Adipocyte (in vitro differentiated cells): ENCODE measurements at regions not wholly inside any gene's neighbourhood (a gene's known extent, or its start where the extent isn't known, plus 50 kb on each side); places are given as distances from the start of the nearest gene placed in this dataset.
"Not testable (repeated sequence)": the region's sequence is repeated elsewhere in the genome, so short reads cannot be mapped to it uniquely, and the experiment has no call there.

Experiments
- DNase-seq: peaks from one replicate; pipeline ENCODE4 v3.0.0-alpha.2; 2015; ENCODE audit warnings: low read depth
- H3K27me3 ChIP-seq: replicated peaks from 2 replicates; pipeline ENCODE4 v1.7.0; 2013; ENCODE audit warnings: mild to moderate bottlenecking, low read length, moderate library complexity; ENCODE audit not compliant: control insufficient read depth, insufficient read depth
- H3K36me3 ChIP-seq: 2 replicates; pipeline ENCODE4 v1.7.0; 2013; ENCODE audit warnings: low read length, mild to moderate bottlenecking, moderate library complexity; ENCODE audit not compliant: control insufficient read depth, insufficient read depth, severe bottlenecking
- H3K4me1 ChIP-seq: 2 replicates; pipeline ENCODE4 v1.7.0; 2013; ENCODE audit warnings: mild to moderate bottlenecking, low read length, moderate library complexity; ENCODE audit not compliant: control insufficient read depth, insufficient read depth
- H3K4me3 ChIP-seq: 2 replicates; pipeline ENCODE4 v1.7.0; 2013; ENCODE audit warnings: mild to moderate bottlenecking, low read length, moderate library complexity
- H3K9ac ChIP-seq: 2 replicates; pipeline ENCODE4 v1.7.0; 2013; ENCODE audit warnings: mild to moderate bottlenecking, low read length, moderate library complexity
- H3K9me3 ChIP-seq: 2 replicates; pipeline ENCODE4 v1.7.0; 2013; ENCODE audit warnings: mild to moderate bottlenecking, low read length, moderate library complexity; ENCODE audit not compliant: control insufficient read depth

DNA sequence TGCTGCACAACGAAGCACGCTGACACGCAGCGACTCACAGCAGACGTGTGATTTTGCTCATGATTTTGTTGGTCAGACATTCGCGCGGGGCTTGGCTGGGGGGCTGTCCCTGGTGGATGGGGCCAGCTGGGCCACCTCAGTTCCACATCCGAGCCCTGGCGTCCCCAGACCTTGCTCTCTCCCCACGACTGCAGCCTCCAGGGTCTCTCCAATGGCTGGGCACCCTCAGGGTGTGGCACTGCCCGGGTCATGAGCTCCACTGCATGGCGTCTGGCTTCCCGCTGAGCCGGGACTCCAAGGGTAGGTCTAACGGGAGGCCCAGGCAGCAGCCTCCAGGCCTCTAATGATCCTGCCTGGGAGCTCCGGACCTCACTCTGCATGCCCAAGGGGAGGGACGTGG, 173.0 kb upstream of the AJAP1 start:
- Histone ChIP-seq H3K4me3 (no peak overlapping the region), H3K9ac (no peak overlapping the region), H3K27me3 (no peaks in the 10 kb centered on the region), H3K9me3 (peaks cover 10% of the 10 kb centered on the region), H3K36me3 (no peaks in the 10 kb centered on the region), H3K4me1 (no peaks in the 10 kb centered on the region)
- DNase-seq, result no peak

DNA sequence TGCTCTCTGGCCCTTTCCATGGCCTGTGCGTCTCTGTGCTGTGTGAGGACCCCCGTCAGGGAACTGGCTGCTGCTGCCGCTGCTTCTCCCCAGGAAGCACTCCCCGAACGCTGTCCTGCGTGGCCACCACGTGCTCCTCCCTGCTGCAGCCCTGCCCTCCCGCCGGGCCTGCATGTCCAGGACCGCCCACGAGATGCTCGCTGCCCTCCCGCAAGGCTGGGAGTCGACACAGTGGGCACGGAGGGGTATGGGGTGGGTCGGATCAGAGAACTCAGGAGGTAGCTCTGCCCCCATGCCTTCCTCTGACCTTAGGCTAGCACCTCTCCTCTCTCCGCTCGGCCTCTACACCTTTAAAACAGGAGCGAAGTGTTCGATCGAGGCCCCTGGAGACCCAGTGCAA, 171.9 kb upstream of the AJAP1 start:
- DNase-seq, result no peak
- Histone ChIP-seq H3K9ac (no peak overlapping the region), H3K4me3 (no peak overlapping the region), H3K9me3 (no peaks in the 10 kb centered on the region), H3K27me3 (no peaks in the 10 kb centered on the region), H3K4me1 (no peaks in the 10 kb centered on the region), H3K36me3 (no peaks in the 10 kb centered on the region)

DNA sequence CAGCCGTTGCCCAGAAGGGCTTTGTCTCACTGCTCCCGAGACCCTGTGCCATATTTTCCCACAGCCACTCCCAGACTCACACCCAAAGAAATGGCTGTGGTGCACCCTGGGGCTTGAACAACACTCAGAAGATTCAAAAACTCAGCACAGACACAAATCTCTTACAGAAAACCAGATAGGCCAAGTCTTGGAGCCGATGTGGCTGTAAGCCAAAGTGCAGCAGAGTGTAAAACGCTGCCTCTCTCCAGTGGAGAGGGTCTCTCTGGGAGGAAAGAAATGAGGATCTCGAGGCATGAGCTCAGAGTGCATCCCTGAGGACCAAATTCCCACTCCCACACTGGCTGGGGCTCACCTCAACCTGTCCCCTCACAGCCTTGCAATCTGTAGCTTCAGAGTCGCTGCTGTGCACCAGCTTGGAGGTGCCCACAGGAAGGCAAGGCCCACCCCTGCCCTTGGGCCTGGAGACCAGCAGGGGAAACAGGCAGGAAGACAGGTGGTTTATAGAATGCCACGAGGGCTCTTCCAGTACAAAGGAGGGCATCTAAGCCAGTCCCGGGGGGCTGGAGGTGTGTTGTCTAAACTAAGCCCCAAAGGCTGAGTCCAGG, 171.3 kb upstream of the AJAP1 start:
- Histone ChIP-seq H3K36me3 (no peaks in the 10 kb centered on the region), H3K4me1 (no peaks in the 10 kb centered on the region), H3K9me3 (no peaks in the 10 kb centered on the region), H3K9ac (no peak overlapping the region), H3K4me3 (no peak overlapping the region), H3K27me3 (no peaks in the 10 kb centered on the region)
- DNase-seq, result no peak

DNA sequence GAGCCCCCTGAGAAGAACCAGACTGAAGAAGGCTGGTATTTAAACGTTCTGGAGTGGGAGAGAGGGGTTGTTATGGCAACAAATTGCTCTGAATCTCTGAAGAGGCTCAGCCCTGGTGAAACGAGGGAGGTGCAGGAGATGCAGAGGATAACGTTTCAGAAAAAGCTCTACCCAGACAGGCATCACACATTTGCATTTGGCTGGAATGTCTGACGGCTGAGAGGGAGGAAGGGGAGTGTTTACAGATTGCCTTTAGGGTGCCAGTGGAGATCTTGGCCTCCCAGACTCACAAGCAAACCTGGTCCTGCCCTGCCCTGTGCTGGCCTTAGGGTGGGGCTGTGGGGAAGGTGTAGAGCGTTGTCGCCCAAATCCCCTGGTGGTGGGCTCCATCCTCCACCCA, 169.0 kb upstream of the AJAP1 start:
- no peaks in the 10 kb centered on the region for H3K9me3 ChIP-seq
- no peak overlapping the region for H3K4me3 ChIP-seq
- no peaks in the 10 kb centered on the region for H3K27me3 ChIP-seq
- no peaks in the 10 kb centered on the region for H3K36me3 ChIP-seq
- H3K9ac ChIP-seq, result no peak overlapping the region
- no peaks in the 10 kb centered on the region for H3K4me1 ChIP-seq
- no peak for DNase-seq

DNA sequence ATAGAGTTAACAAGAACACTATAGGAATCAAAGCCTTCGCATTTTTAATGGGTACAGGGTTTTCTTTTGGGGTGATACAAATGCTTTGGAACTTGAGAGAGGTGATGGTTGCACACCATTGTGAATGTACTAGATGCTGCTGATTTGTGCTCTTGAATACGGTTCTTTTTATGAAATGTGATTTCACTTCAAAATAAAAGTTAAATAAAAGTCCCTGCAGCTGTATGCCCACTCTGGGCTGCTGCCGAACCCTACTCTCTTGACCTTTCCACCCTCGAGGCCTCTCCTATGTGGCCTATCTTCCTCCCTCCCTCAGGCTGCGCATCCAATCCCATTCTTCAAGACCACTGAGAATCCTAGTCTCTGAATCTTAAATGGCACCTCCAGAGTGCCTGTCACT, 168.5 kb upstream of the AJAP1 start:
- DNase-seq, result no peak
- H3K4me3 ChIP-seq, result no peak overlapping the region

DNA sequence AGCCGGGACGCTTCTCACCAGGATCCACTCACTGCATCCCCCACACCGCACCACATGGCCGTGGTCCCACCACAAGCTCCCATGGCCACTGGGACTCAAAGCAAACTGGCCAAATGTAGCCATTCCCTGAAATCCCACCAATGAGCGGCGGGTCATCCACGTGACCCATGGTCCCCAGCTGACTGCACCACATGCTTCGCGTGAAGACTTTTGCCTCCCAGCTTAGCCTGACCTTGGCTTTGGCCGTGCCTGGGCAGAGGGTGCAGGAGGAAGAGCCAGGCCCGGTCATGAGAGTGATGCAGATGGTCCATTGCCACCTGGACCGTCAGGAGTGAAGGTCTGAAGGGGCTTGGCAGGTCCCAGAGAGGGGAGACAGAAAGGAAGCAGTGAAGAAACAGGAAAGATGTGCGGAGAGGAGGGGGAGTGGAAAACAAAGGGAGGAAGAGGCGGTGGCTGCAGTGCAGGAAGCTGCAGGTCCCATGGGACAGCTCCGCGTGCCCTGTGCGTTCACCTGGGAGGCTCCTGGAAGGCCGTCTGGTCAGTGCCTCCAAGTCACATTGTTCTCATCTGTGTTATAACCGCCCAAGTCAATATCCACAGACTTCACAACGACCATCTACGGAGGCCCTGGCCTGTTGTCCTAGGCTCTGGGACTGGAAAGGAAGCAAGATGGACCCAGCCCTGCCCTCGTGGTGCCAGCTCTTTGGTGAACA, 167.8 kb upstream of the AJAP1 start:
- Histone ChIP-seq H3K4me1 (no peaks in the 10 kb centered on the region), H3K36me3 (no peaks in the 10 kb centered on the region), H3K9me3 (no peaks in the 10 kb centered on the region), H3K27me3 (no peaks in the 10 kb centered on the region), H3K4me3 (no peak overlapping the region), H3K9ac (no peak overlapping the region)
- DNase-seq, result no peak

More for the DNA sequence above, 168.5 kb upstream of the AJAP1 start:
- no peaks in the 10 kb centered on the region for H3K36me3 ChIP-seq
- H3K4me1 ChIP-seq, result no peaks in the 10 kb centered on the region
- H3K9ac ChIP-seq, result no peak overlapping the region
- no peaks in the 10 kb centered on the region for H3K9me3 ChIP-seq
- H3K27me3 ChIP-seq, result no peaks in the 10 kb centered on the region

DNA sequence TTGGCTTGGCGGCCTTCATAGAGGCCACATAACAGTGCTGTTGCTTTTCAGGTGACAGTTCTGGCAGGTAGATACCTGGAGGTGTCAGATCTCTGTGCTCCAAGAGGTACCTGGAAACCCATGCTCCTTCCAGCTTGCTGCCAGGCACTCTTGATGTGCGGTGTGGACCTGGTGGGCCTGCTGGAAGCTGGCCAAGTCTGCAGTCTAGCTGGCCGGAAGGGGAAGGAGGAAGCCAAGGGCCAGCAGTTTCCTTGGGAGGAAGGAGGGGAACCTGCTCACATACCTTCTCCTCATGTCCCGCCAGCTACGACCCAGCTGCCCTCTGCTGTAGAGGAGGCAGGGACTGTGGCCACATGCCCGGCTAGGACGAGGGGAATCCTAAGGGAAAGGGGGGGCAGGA, 166.4 kb upstream of the AJAP1 start:
- Histone ChIP-seq H3K36me3 (no peaks in the 10 kb centered on the region), H3K9me3 (no peaks in the 10 kb centered on the region)
- DNase-seq, result no peak

DNA sequence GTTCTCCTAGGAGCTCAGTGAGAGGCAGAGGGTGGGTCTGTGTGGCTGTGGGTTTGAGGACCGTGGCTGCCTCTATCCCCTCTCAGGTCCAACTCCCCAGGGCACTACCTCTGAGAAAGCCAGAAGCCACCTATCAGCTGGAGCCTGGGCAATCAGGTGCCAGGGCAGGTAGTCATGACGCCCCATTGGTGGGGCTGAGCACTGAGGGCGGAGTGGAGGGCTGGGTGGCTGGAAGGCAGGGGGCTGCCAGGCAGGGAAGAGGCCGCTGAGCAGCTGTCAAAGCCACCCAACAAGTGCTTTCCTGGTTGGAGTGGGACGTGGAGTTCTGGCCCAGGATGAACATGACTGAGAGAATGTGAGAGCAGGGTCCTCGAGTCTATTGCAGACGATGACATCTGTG, 164.9 kb upstream of the AJAP1 start:
- Histone ChIP-seq H3K36me3 (no peaks in the 10 kb centered on the region), H3K4me3 (no peak overlapping the region)
- DNase-seq, result no peak

More for the DNA sequence above, 166.4 kb upstream of the AJAP1 start:
- Histone ChIP-seq H3K4me3 (no peak overlapping the region), H3K4me1 (no peaks in the 10 kb centered on the region), H3K9ac (no peak overlapping the region), H3K27me3 (no peaks in the 10 kb centered on the region)

DNA sequence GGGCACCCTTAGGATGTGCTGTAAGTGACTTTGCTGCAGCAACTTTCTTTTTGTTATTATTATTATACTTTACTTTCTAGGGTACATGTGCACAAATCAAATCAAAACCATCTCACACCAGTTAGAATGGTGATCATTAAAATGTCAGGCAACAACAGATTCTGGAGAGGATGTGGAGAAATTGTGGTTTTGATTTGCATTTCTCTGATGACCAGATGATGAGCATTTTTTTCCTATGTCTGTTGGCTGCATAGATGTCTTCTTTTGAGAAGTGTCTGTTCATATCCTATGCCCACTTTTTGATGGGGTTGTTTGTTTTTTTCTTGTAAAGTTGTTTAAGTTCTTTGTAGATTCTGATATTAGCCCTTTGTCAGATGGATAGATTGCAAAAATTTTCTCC, 164.4 kb upstream of the AJAP1 start:
- H3K4me1 ChIP-seq, H3K9ac ChIP-seq, H3K27me3 ChIP-seq, H3K36me3 ChIP-seq, DNase-seq, H3K9me3 ChIP-seq, H3K4me3 ChIP-seq: not testable (repeated sequence)

More for the DNA sequence above, 164.9 kb upstream of the AJAP1 start:
- no peaks in the 10 kb centered on the region for H3K9me3 ChIP-seq
- H3K9ac ChIP-seq, result no peak overlapping the region
- H3K4me1 ChIP-seq, result no peaks in the 10 kb centered on the region
- no peaks in the 10 kb centered on the region for H3K27me3 ChIP-seq

DNA sequence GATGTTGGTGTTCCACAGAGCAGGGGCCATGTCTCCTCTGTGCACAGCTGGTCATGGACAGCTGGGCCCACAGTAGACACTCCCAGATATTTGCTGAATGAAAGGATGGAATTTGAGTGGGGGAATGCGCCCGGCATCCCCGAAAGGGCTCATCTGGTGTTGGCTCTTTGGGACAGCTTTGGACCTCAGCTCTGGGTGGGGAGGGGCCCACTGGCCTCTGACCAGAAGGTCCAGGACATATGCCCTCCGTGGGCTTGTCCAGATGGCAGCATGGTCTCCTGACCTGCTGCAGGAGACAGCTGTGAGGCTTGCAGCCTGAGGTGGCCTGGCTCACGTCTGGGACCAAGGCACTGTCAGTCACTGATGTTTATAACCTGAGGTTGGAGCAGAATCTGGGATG, 160.4 kb upstream of the AJAP1 start:
- Histone ChIP-seq H3K4me1 (no peaks in the 10 kb centered on the region), H3K4me3 (no peak overlapping the region), H3K27me3 (no peaks in the 10 kb centered on the region), H3K9ac (no peak overlapping the region), H3K36me3 (no peaks in the 10 kb centered on the region), H3K9me3 (no peaks in the 10 kb centered on the region)
- DNase-seq, result no peak

DNA sequence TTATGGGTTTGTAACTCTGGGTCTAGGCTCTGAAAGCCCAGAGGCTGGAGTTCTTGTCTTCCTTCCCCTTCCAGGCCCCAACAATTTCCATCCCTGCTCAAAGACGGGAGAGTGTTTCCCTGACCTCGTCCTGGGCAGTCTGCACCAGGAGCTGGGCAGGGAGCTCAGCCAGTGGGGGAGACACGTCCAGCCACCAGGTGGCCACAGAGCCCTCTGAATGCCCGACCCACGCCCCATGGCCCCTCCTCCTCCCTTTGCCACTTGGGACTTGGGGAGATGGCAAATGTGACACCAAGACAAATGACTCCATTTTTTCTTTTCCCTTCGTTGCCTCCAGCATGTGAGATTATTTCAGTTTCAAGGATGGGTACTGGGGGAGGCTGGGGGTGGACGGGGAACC, 159.9 kb upstream of the AJAP1 start:
- DNase-seq, result no peak
- no peaks in the 10 kb centered on the region for H3K9me3 ChIP-seq
- H3K9ac ChIP-seq, result no peak overlapping the region

DNA sequence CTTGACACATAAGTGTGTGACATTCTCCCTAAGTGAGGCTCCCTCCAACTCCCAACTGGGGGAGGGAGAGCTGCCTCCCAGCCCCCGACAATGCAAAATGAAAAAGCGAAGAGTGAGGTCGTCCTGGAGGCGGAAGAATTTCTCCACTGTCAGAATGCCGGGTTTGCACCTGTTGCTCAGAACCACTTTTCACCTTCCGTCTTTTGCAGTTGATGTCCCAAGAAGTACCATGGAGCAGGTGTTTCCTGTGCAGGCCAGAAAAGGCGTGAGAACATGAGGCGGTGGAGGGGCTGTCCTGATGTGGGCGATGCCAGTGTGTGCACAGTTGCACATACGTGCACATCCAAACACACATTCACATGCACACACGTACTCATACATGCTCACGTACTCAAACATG, 158.6 kb upstream of the AJAP1 start:
- H3K4me1 ChIP-seq, result no peaks in the 10 kb centered on the region
- no peaks in the 10 kb centered on the region for H3K9me3 ChIP-seq
- no peak for DNase-seq
- H3K9ac ChIP-seq, result no peak overlapping the region
- H3K36me3 ChIP-seq, result no peaks in the 10 kb centered on the region
- no peaks in the 10 kb centered on the region for H3K27me3 ChIP-seq
- no peak overlapping the region for H3K4me3 ChIP-seq

More for the DNA sequence above, 159.9 kb upstream of the AJAP1 start:
- H3K4me1 ChIP-seq, result no peaks in the 10 kb centered on the region
- H3K4me3 ChIP-seq, result no peak overlapping the region
- no peaks in the 10 kb centered on the region for H3K27me3 ChIP-seq
- no peaks in the 10 kb centered on the region for H3K36me3 ChIP-seq
